VCaP (cell line): ENCODE measurements at regions not wholly inside any gene's neighbourhood (a gene's known extent, or its start where the extent isn't known, plus 50 kb on each side); places are given as distances from the start of the nearest gene placed in this dataset.

Experiments
- H3K27ac ChIP-seq: fragments of 450-650 bp; 2 replicates; pipeline ENCODE4 v1.5.1; 2017
- TF ChIP-seq, protein P1 (sequence below): fragments of 450-650 bp; conservative IDR thresholded peaks from 2 replicates; pipeline ENCODE4 v1.5.1; 2017; ENCODE audit warnings: mild to moderate bottlenecking, moderate library complexity

- TF ChIP-seq, protein P1, sequence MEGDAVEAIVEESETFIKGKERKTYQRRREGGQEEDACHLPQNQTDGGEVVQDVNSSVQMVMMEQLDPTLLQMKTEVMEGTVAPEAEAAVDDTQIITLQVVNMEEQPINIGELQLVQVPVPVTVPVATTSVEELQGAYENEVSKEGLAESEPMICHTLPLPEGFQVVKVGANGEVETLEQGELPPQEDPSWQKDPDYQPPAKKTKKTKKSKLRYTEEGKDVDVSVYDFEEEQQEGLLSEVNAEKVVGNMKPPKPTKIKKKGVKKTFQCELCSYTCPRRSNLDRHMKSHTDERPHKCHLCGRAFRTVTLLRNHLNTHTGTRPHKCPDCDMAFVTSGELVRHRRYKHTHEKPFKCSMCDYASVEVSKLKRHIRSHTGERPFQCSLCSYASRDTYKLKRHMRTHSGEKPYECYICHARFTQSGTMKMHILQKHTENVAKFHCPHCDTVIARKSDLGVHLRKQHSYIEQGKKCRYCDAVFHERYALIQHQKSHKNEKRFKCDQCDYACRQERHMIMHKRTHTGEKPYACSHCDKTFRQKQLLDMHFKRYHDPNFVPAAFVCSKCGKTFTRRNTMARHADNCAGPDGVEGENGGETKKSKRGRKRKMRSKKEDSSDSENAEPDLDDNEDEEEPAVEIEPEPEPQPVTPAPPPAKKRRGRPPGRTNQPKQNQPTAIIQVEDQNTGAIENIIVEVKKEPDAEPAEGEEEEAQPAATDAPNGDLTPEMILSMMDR: no peak
- no peak overlapping the region for H3K27ac ChIP-seq
These were observed 50.4 kb upstream of the C7orf33 start for GRCh38 chr7:148540041-148540738.
